Subcutaneous abdominal adipose tissue (tissue), 5 donors: ENCODE measurements at regions not wholly inside any gene's neighbourhood (a gene's known extent, or its start where the extent isn't known, plus 50 kb on each side); places are given as distances from the start of the nearest gene placed in this dataset.
A peak's percentile ranks its signal among the peaks of the same experiment; 100 is the strongest.
"Not testable (repeated sequence)": the region's sequence is repeated elsewhere in the genome, so short reads cannot be mapped to it uniquely, and the experiment has no call there.

Experiments
- H3K27ac ChIP-seq: one replicate; pipeline ENCODE4 v1.7.0; 2013; ENCODE audit warnings: low read depth, mild to moderate bottlenecking, inconsistent platforms, low read length, moderate library complexity
- H3K27me3 ChIP-seq, 5 donors: one replicate each; pipeline ENCODE4 v1.7.0; 2013; ENCODE audit warnings: low read length in 5 of 5, inconsistent platforms in 1 of 5; ENCODE audit not compliant: control insufficient read depth in 5 of 5, insufficient read depth in 4 of 5
- H3K36me3 ChIP-seq, 5 donors: one replicate each; pipeline ENCODE4 v1.7.0; 2013; ENCODE audit warnings: low read length in 5 of 5; ENCODE audit not compliant: control insufficient read depth in 5 of 5, insufficient read depth in 5 of 5
- H3K4me1 ChIP-seq, 5 donors: one replicate each; pipeline ENCODE4 v1.7.0; 2013; ENCODE audit warnings: low read length in 5 of 5, mild to moderate bottlenecking in 3 of 5, moderate library complexity in 1 of 5; ENCODE audit not compliant: control insufficient read depth in 5 of 5, insufficient read depth in 5 of 5
- H3K4me3 ChIP-seq, 5 donors: one replicate each; pipeline ENCODE4 v1.7.0; 2013; ENCODE audit warnings: low read length in 5 of 5, low read depth in 1 of 5
- H3K9ac ChIP-seq, 5 donors: one replicate each; pipeline ENCODE4 v1.7.0; 2013; ENCODE audit warnings: low read length in 5 of 5, mild to moderate bottlenecking in 4 of 5, moderate library complexity in 3 of 5
- H3K9me3 ChIP-seq, 5 donors: one replicate each; pipeline ENCODE4 v1.7.0; 2013; ENCODE audit warnings: low read length in 5 of 5; ENCODE audit not compliant: control insufficient read depth in 5 of 5
- donor health status: healthy.
- donor health status: healthy.
- donor health status: healthy.
- donor health status: healthy.
- donor health status: healthy.

GRCh38 chr14:27608377-27608776 is 1010.5 kb upstream of the NOVA1 start:
- Histone ChIP-seq H3K4me1 (peaks cover 0 to 4% (median 0%) of the 10 kb centered on the region in 5 donors), H3K4me3 (no peak overlapping the region), H3K9me3 (no peaks in the 10 kb centered on the region)

GRCh38 chr14:27612121-27612520 is 1014.3 kb upstream of the NOVA1 start:
- no peaks in the 10 kb centered on the region for H3K4me1 ChIP-seq
- no peaks in the 10 kb centered on the region for H3K27me3 ChIP-seq
- no peak overlapping the region for H3K4me3 ChIP-seq
- H3K36me3 ChIP-seq = no peaks in the 10 kb centered on the region
- H3K9ac ChIP-seq = no peak overlapping the region
- no peak overlapping the region for H3K27ac ChIP-seq
- no peaks in the 10 kb centered on the region for H3K9me3 ChIP-seq

More at GRCh38 chr14:27608377-27608776, 1010.5 kb upstream of the NOVA1 start:
- H3K36me3 ChIP-seq = no peaks in the 10 kb centered on the region
- H3K27me3 ChIP-seq = no peaks in the 10 kb centered on the region
- no peak overlapping the region for H3K27ac ChIP-seq
- no peak overlapping the region for H3K9ac ChIP-seq

DNA sequence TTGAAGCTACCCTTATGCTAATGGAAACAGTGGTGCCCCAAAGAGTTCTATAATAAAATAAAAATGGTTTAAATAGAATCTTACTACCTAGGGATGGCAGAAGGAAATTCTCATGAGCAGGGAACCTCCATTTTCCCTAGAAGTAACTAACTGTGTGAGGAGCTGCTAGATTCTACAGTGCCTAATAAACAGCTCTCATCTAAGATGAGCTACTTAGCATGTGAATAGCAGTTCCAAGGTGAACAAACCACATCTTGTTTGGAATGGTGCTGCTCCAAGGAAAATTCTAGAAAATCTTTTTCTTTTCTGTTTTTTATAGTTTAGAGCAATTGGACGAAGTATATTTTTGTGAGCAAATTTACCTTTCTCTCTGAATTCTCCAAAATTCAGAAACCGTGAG is 1015.3 kb upstream of the NOVA1 start:
- Histone ChIP-seq H3K9me3 (no peaks in the 10 kb centered on the region), H3K9ac (no peak overlapping the region), H3K36me3 (no peaks in the 10 kb centered on the region), H3K4me1 (no peaks in the 10 kb centered on the region), H3K27me3 (no peaks in the 10 kb centered on the region), H3K27ac (no peak overlapping the region), H3K4me3 (no peak overlapping the region)

GRCh38 chr14:27623782-27624181 is 1025.9 kb upstream of the NOVA1 start:
- H3K27me3 ChIP-seq = no peaks in the 10 kb centered on the region

GRCh38 chr14:27634056-27634970 is 1036.5 kb upstream of the NOVA1 start:
- H3K27me3 ChIP-seq = no peaks in the 10 kb centered on the region
- no peaks in the 10 kb centered on the region for H3K4me1 ChIP-seq
- no peak overlapping the region for H3K9ac ChIP-seq
- H3K36me3 ChIP-seq = no peaks in the 10 kb centered on the region
- H3K27ac ChIP-seq = no peak overlapping the region
- H3K9me3 ChIP-seq = peaks cover 0 to 3% (median 0%) of the 10 kb centered on the region in 5 donors
- H3K4me3 ChIP-seq = no peak overlapping the region

More at GRCh38 chr14:27623782-27624181, 1025.9 kb upstream of the NOVA1 start:
- H3K9ac ChIP-seq = no peak overlapping the region
- peak overlapping the region in 1 of 5 donors; percentile 22 for H3K4me3 ChIP-seq
- no peaks in the 10 kb centered on the region for H3K4me1 ChIP-seq
- no peak overlapping the region for H3K27ac ChIP-seq
- H3K9me3 ChIP-seq = peaks cover 0 to 8% (median 7%) of the 10 kb centered on the region in 5 donors
- no peaks in the 10 kb centered on the region for H3K36me3 ChIP-seq

DNA sequence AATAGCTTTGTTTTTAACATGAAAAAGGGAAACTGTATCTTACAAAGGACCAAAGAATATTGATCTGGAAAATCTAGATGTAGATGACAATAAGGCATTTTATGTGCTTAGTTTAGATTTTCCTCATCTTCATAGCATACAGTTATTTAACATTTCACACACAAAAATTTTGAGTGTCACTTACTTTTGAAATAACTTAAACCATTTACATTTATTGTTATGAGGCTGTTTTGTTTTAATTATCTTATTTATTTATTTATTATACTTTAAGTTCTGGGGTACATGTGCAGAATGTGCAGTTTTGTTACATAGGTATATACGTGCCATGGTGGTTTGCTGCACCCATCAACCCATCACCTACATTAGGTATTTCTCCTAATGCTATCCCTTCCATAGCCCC is 1042.9 kb upstream of the NOVA1 start:
- not testable (repeated sequence) for H3K27me3 ChIP-seq, H3K4me1 ChIP-seq, H3K27ac ChIP-seq, H3K4me3 ChIP-seq, H3K36me3 ChIP-seq, H3K9ac ChIP-seq
- H3K9me3 ChIP-seq = peaks cover 0 to 12% (median 4%) of the 10 kb centered on the region in 5 donors

DNA sequence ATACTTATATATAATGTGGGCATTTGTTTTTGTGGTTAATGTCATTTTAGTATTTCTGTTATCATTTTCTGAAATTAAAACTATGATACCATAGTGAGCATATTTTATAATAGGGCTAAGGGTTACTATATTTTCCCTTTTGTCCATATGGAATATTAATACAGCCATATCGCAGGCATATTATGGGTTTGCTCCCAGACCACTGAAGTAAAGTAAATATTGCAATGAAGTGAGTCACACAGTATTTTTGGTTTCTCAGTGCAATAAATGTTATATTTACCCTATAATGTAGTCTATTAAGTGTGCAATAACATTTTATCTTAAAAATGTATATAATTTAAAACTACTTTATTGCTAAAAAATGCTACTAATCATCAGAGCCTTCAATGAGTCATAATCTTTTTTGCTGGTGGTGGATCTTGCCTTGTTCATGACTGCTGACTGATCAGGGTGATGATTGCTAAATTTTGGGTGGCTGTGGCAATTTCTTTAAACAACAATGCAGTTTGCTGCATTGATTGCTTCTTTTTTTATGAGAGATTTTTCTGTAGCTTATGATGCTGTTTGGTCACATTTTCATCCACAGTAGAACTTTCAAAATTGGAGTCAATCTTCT is 1044.5 kb upstream of the NOVA1 start:
- H3K4me1 ChIP-seq = no peaks in the 10 kb centered on the region
- H3K9ac ChIP-seq = no peak overlapping the region
- H3K27ac ChIP-seq = no peak overlapping the region
- peaks cover 0 to 12% (median 4%) of the 10 kb centered on the region in 5 donors for H3K9me3 ChIP-seq
- H3K4me3 ChIP-seq = no peak overlapping the region
- H3K27me3 ChIP-seq = no peaks in the 10 kb centered on the region
- no peaks in the 10 kb centered on the region for H3K36me3 ChIP-seq

DNA sequence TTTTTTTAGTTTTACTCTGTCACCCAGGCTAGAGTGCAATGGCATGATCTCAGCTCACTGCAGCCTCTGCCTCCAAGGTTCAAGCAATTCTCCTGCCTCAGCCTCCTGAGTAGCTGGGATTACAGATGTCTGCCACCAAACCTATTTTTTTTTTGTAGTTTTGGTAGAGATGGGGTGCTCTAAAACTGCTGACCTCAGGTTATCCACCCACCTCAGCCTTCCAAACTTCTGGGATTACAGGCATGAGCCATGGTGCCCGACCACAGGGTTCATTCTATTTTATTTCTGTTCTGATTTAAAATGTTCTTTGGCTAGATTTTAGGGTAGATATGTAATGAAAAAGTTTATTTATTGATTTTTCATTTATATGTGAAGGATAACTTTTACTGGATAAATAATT is 1062.8 kb upstream of the NOVA1 start:
- Histone ChIP-seq H3K4me1 (no peaks in the 10 kb centered on the region), H3K9me3 (peaks cover 0 to 10% (median 5%) of the 10 kb centered on the region in 5 donors), H3K36me3 (no peaks in the 10 kb centered on the region), H3K27ac (no peak overlapping the region), H3K9ac (no peak overlapping the region), H3K27me3 (no peaks in the 10 kb centered on the region), H3K4me3 (no peak overlapping the region)

GRCh38 chr14:27668531-27668930 is 1070.7 kb upstream of the NOVA1 start:
- Histone ChIP-seq H3K36me3 (no peaks in the 10 kb centered on the region), H3K9me3 (no peaks in the 10 kb centered on the region), H3K9ac (no peak overlapping the region), H3K27me3 (no peaks in the 10 kb centered on the region), H3K4me1 (no peaks in the 10 kb centered on the region), H3K27ac (no peak overlapping the region), H3K4me3 (no peak overlapping the region)

DNA sequence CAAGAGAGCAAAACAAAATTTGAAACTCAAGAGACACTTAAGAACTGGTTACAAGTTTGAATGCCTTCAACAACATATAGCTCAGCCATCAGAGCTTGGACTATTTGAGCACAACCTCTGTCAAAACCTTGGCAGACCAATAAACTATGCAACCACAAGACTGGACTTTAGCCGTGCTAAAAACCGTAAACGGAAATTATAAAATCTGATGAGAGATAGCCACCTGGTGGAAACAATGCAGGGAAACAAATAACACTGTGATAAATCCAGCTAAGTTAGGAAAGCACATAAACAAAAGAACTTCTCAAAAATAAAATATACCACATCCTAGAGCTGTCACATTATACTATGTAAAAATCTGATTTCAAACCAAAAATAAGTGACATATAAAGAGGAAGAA is 1074.2 kb upstream of the NOVA1 start:
- no peaks in the 10 kb centered on the region for H3K9me3 ChIP-seq
- H3K9ac ChIP-seq = no peak overlapping the region
- H3K4me1 ChIP-seq = no peaks in the 10 kb centered on the region
- H3K36me3 ChIP-seq = no peaks in the 10 kb centered on the region
- H3K27me3 ChIP-seq = no peaks in the 10 kb centered on the region
- H3K4me3 ChIP-seq = no peak overlapping the region
- no peak overlapping the region for H3K27ac ChIP-seq
